ENCODE measurements at regions not wholly inside any gene's neighbourhood (a gene's known extent, or its start where the extent isn't known, plus 50 kb on each side); places are given as distances from the start of the nearest gene placed in this dataset.

GRCh38 chr12:125786143-125786542 is 720.9 kb downstream of the AACS start:
- no peak for TF ChIP-seq CTCF (IDR thresholded peaks at IDR 0.05)
- Histone ChIP-seq H3K4me3 (no peak overlapping the region), H3K36me3 (no peaks in the 10 kb centered on the region), H3K9me3 (no peaks in the 10 kb centered on the region), H3K27ac (no peak overlapping the region), H3K27me3 (replicated peaks; ENCODE audit: insufficient read depth) (no peaks in the 10 kb centered on the region), H3K4me1 (ENCODE audit: control insufficient read depth in 1 of 2, low read depth in 2 of 2) (no peaks in the 10 kb centered on the region)
- ATAC-seq (ENCODE audit: insufficient number of reproducible peaks, low FRiP score, low read depth) (no peak), DNase-seq (ENCODE audit: low spot score) (no peak)

GRCh38 chr12:125794401-125794800 is 729.2 kb downstream of the AACS start:
- ATAC-seq (ENCODE audit: insufficient number of reproducible peaks, low FRiP score, low read depth) (no peak), DNase-seq (ENCODE audit: low spot score) (no peak)
- H3K36me3 ChIP-seq: no peaks in the 10 kb centered on the region
- H3K27ac ChIP-seq: no peak overlapping the region
- TF ChIP-seq CTCF (IDR thresholded peaks at IDR 0.05): no peak
- no peaks in the 10 kb centered on the region for H3K4me1 ChIP-seq (ENCODE audit: control insufficient read depth in 1 of 2, low read depth in 2 of 2)
- H3K27me3 ChIP-seq (replicated peaks; ENCODE audit: insufficient read depth): no peaks in the 10 kb centered on the region
- no peak overlapping the region for H3K4me3 ChIP-seq
- H3K9me3 ChIP-seq: no peaks in the 10 kb centered on the region

GRCh38 chr12:125797421-125798175 is 732.4 kb downstream of the AACS start:
- no peak overlapping the region for H3K27ac ChIP-seq
- ATAC-seq (ENCODE audit: insufficient number of reproducible peaks, low FRiP score, low read depth) (no peak), DNase-seq (ENCODE audit: low spot score) (no peak)
- TF ChIP-seq CTCF (IDR thresholded peaks at IDR 0.05): no peak
- no peaks in the 10 kb centered on the region for H3K36me3 ChIP-seq
- no peaks in the 10 kb centered on the region for H3K9me3 ChIP-seq
- no peak overlapping the region for H3K4me3 ChIP-seq
- no peaks in the 10 kb centered on the region for H3K4me1 ChIP-seq (ENCODE audit: control insufficient read depth in 1 of 2, low read depth in 2 of 2)
- no peaks in the 10 kb centered on the region for H3K27me3 ChIP-seq (replicated peaks; ENCODE audit: insufficient read depth)

- no peak overlapping the region for H3K27ac ChIP-seq
- ATAC-seq (ENCODE audit: insufficient number of reproducible peaks, low FRiP score, low read depth) (no peak), DNase-seq (ENCODE audit: low spot score) (no peak)
- no peaks in the 10 kb centered on the region for H3K36me3 ChIP-seq
- no peak for TF ChIP-seq CTCF (IDR thresholded peaks at IDR 0.05)
- H3K4me1 ChIP-seq (ENCODE audit: control insufficient read depth in 1 of 2, low read depth in 2 of 2): no peaks in the 10 kb centered on the region
- H3K4me3 ChIP-seq: no peak overlapping the region
- no peaks in the 10 kb centered on the region for H3K9me3 ChIP-seq
- H3K27me3 ChIP-seq (replicated peaks; ENCODE audit: insufficient read depth): no peaks in the 10 kb centered on the region
These were observed 739.4 kb downstream of the AACS start for GRCh38 chr12:125804660-125805059.

GRCh38 chr12:125824276-125824675 is 759.0 kb downstream of the AACS start:
- no peaks in the 10 kb centered on the region for H3K4me1 ChIP-seq (ENCODE audit: control insufficient read depth in 1 of 2, low read depth in 2 of 2)
- no peak for TF ChIP-seq CTCF (IDR thresholded peaks at IDR 0.05)
- H3K36me3 ChIP-seq: no peaks in the 10 kb centered on the region
- DNase-seq (ENCODE audit: low spot score) (no peak), ATAC-seq (ENCODE audit: insufficient number of reproducible peaks, low FRiP score, low read depth) (no peak)
- H3K27me3 ChIP-seq (replicated peaks; ENCODE audit: insufficient read depth): no peaks in the 10 kb centered on the region
- no peak overlapping the region for H3K27ac ChIP-seq
- no peaks in the 10 kb centered on the region for H3K9me3 ChIP-seq
- no peak overlapping the region for H3K4me3 ChIP-seq
